SK-N-SH (cell line): ENCODE measurements at regions not wholly inside any gene's neighbourhood (a gene's known extent, or its start where the extent isn't known, plus 50 kb on each side); places are given as distances from the start of the nearest gene placed in this dataset.

Source experiments
- CTCF ChIA-PET: fragments of 300-600, 350-600 bp; formaldehyde crosslinking; extraction: SDS; loops from one replicate; lab custom pipeline; 2021; lab: Yijun Ruan, JAX
- POLR2A ChIA-PET: fragments of 350-600 bp; sonication (Branson Sonifier 250); formaldehyde crosslinking; extraction: SDS; loops from one replicate; lab custom pipeline; 2020; ENCODE audit warnings: antibody characterized with exemption, inconsistent platforms; lab: Yijun Ruan, JAX
- DNase-seq: peaks from one replicate; pipeline ENCODE4 v3.0.0; 2012
- H2AFZ ChIP-seq: fragments of 200-600 bp; sonication (generic); 2 replicates; pipeline ENCODE4 v1.8.1; 2016; ENCODE audit warnings: antibody characterized with exemption, mild to moderate bottlenecking, low read depth
- H3F3A ChIP-seq: fragments of 200-600 bp; sonication (generic); replicated peaks from 2 replicates; pipeline ENCODE3; 2016; ENCODE audit warnings: antibody characterized with exemption, mild to moderate bottlenecking; ENCODE audit not compliant: insufficient read depth
- H3K27ac ChIP-seq, 2 experiments: fragments of 200-500 bp in 1 of 2; fragments of 200-600 bp in 1 of 2; sonication (Bioruptor generic) in 1 of 2; sonication (generic), shearing (Covaris generic) in 1 of 2; 2 replicates each; pipeline versions ENCODE4 v1.5.1 to v1.6.1; 2014 to 2016; ENCODE audit warnings: low read depth in 2 of 2, inconsistent platforms in 1 of 2, low read length in 1 of 2, mild to moderate bottlenecking in 1 of 2, mixed read lengths in 1 of 2
- H3K27me3 ChIP-seq: fragments of 200-600 bp; sonication (generic), shearing (Covaris generic); 2 replicates; pipeline ENCODE4 v1.6.1; 2016; ENCODE audit warnings: mixed run types; ENCODE audit not compliant: insufficient read depth
- H3K36me3 ChIP-seq, 2 experiments: fragments of 200-500 bp in 1 of 2; fragments of 200-600 bp in 1 of 2; sonication (Bioruptor generic) in 1 of 2; sonication (generic) in 1 of 2; replicated peaks in 1 of 2; 2 replicates each; pipeline versions ENCODE3 to v1.5.1; 2014 to 2016; ENCODE audit warnings: low read length in 1 of 2, mild to moderate bottlenecking in 1 of 2; ENCODE audit not compliant: insufficient read depth in 2 of 2, control insufficient read depth in 1 of 2
- H3K4me1 ChIP-seq, 2 experiments: fragments of 200-500 bp in 1 of 2; fragments of 200-600 bp in 1 of 2; sonication (Bioruptor generic) in 1 of 2; sonication (generic), shearing (Covaris generic) in 1 of 2; 2 replicates each; pipeline versions ENCODE4 v1.5.1 to v1.6.1; 2014 to 2016; ENCODE audit warnings: low read depth in 1 of 2, low read length in 1 of 2, mixed run types in 1 of 2; ENCODE audit not compliant: insufficient read depth in 2 of 2, control insufficient read depth in 1 of 2
- H3K4me2 ChIP-seq: fragments of 200-600 bp; sonication (generic), shearing (Covaris generic); 2 replicates; pipeline ENCODE4 v1.6.1; 2017; ENCODE audit warnings: mixed run types
- H3K4me3 ChIP-seq, 2 experiments: fragments of 200-500 bp in 1 of 2; fragments of 200-600 bp in 1 of 2; sonication (Bioruptor generic) in 1 of 2; sonication (generic), shearing (Covaris generic) in 1 of 2; 2 replicates each; pipeline versions ENCODE4 v1.5.1 to v1.8.1; 2014 to 2016; ENCODE audit warnings: low read depth in 2 of 2, inconsistent platforms in 1 of 2, low read length in 1 of 2, mild to moderate bottlenecking in 1 of 2, mixed read lengths in 1 of 2, moderate library complexity in 1 of 2
- H3K79me2 ChIP-seq: fragments of 200-600 bp; sonication (generic); 2 replicates; pipeline ENCODE4 v1.8.1; 2017; ENCODE audit warnings: mild to moderate bottlenecking; ENCODE audit not compliant: insufficient read depth
- H3K9ac ChIP-seq: fragments of 200-600 bp; sonication (generic); 2 replicates; pipeline ENCODE4 v1.6.1; 2017; ENCODE audit warnings: mixed run types
- H3K9me2 ChIP-seq: fragments of 200-600 bp; sonication (generic); 2 replicates; pipeline ENCODE4 v1.6.1; 2017; ENCODE audit warnings: mixed run types
- H3K9me3 ChIP-seq: fragments of 200-600 bp; sonication (generic); 2 replicates; pipeline ENCODE4 v1.6.1; 2017; ENCODE audit warnings: mixed run types, mild to moderate bottlenecking, moderate library complexity
- H4K20me1 ChIP-seq: fragments of 200-600 bp; sonication (generic); 2 replicates; pipeline ENCODE4 v1.6.1; 2017; ENCODE audit warnings: mild to moderate bottlenecking, mixed run types; ENCODE audit not compliant: insufficient read depth
- ELF1 ChIP-seq: IDR thresholded peaks from 2 replicates; pipeline ENCODE4 v1.4.0; 2012
- EP300 ChIP-seq, 2 experiments: IDR thresholded peaks; 2 replicates each; pipeline versions ENCODE4 v1.4.0 to v1.6.1; 2012; ENCODE audit warnings: borderline replicate concordance in 1 of 2, low read depth in 1 of 2, low read length in 1 of 2
- EZH2phosphoT487 ChIP-seq: fragments of 200-600 bp; sonication (generic); IDR thresholded peaks from 2 replicates; pipeline ENCODE4 v1.6.1; 2017; ENCODE audit warnings: low read depth, mixed run types, mild to moderate bottlenecking, antibody characterized with exemption, moderate library complexity, borderline replicate concordance
- FOSL2 ChIP-seq: IDR thresholded peaks from 2 replicates; pipeline ENCODE4 v1.4.0; 2012; ENCODE audit warnings: low read depth, mild to moderate bottlenecking, moderate library complexity, borderline replicate concordance
- FOXJ3 ChIP-seq: sonication (generic); formaldehyde crosslinking; IDR thresholded peaks from 2 replicates; pipeline ENCODE4 v1.5.1; 2020; ENCODE audit warnings: mild to moderate bottlenecking, missing genetic modification reagents
- FOXM1 ChIP-seq: IDR thresholded peaks from 2 replicates; pipeline ENCODE4 v1.4.0; 2012; ENCODE audit warnings: low read depth, mild to moderate bottlenecking
- MXI1 ChIP-seq: IDR thresholded peaks from 2 replicates; pipeline ENCODE4 v1.6.1; 2012; ENCODE audit warnings: mild to moderate bottlenecking, low read depth, low read length, improper control_type of control experiment
- RAD21 ChIP-seq: IDR thresholded peaks from 2 replicates; pipeline ENCODE4 v1.6.1; 2012; ENCODE audit warnings: mild to moderate bottlenecking, low read length
- RCOR1 ChIP-seq: fragments of 150-350 bp; IDR thresholded peaks from 2 replicates; pipeline ENCODE4 v1.6.1; 2017; ENCODE audit warnings: antibody characterized with exemption, low read length
- RFX5 ChIP-seq: IDR thresholded peaks from 2 replicates; pipeline ENCODE4 v1.6.1; 2012; ENCODE audit warnings: mild to moderate bottlenecking, improper control_type of control experiment, low read length
- SIN3A ChIP-seq: IDR thresholded peaks from 2 replicates; pipeline ENCODE4 v1.6.1; 2012; ENCODE audit warnings: low read depth, mild to moderate bottlenecking, low read length, moderate library complexity, borderline replicate concordance
- TAF1 ChIP-seq: IDR thresholded peaks from 2 replicates; pipeline ENCODE4 v1.6.1; 2012; ENCODE audit warnings: low read depth, mild to moderate bottlenecking, low read length, moderate library complexity, borderline replicate concordance
- TCF12 ChIP-seq: IDR thresholded peaks from 2 replicates; pipeline ENCODE4 v1.4.0; 2012
- YY1 ChIP-seq: IDR thresholded peaks from 2 replicates; pipeline ENCODE4 v1.4.0; 2012; ENCODE audit warnings: low read depth, mild to moderate bottlenecking
- WGBS: methylation state at CpG from one replicate; pipeline ENCODE4 v1.1.6; 2017; ENCODE audit warnings: low lambda C conversion rate; 5-methylcytosine and 5-hydroxymethylcytosine counted together
- TF ChIP-seq, protein P1 (sequence below): IDR thresholded peaks from 2 replicates; pipeline ENCODE4 v1.4.0; 2012; ENCODE audit warnings: low read depth, borderline replicate concordance
- TF ChIP-seq, protein P2 (sequence below): fragments of 200-600 bp; sonication (generic); IDR thresholded peaks from 2 replicates; pipeline ENCODE4 v1.6.1; 2017; ENCODE audit warnings: antibody characterized with exemption, mild to moderate bottlenecking, moderate library complexity
- TF ChIP-seq, protein P3 (sequence below): IDR thresholded peaks from 2 replicates; pipeline ENCODE4 v1.6.1; 2012; ENCODE audit warnings: mild to moderate bottlenecking, low read depth, low read length, moderate library complexity
- TF ChIP-seq, protein P4 (sequence below): IDR thresholded peaks from 2 replicates; pipeline ENCODE4 v1.4.0; 2012; ENCODE audit warnings: low read depth, borderline replicate concordance

DNA sequence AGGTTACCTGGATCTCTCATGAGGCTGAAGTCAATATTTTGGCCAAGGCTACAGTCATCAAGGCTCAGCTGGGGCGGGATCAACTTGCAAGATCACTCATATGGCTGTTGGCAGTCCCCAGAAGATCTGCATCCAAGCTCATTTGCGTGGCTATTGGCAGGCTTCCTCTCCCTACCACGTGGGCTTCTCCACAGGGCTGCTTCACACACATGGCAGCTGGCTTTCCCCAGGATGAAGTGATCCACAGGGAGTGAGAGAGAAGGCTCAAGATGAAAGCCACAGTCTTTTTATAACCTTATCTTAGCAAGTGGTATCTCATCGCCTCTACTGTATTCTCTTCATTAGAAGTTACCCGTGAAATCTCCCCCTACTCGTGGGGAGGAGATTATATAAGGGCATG lies 167.4 kb downstream of the TMEM26 start:
- H3K4me3 ChIP-seq = no peak overlapping the region
- H3K27ac ChIP-seq = no peak overlapping the region
- POLR2A ChIA-PET = no interaction called here
- H3K9me3 ChIP-seq = no peaks in the 10 kb centered on the region
- DNase-seq = no peak
- CTCF ChIA-PET = interaction anchor here (0.6 to 1.6 kb wide), 4 partner anchors 145 to 618 kb away, joined by 3 to 4 read pairs (median 3); no protein-coding TSS in a partner anchor
- H2AFZ ChIP-seq = no peak overlapping the region
- no peaks in the 10 kb centered on the region for H3F3A ChIP-seq
- no peaks in the 10 kb centered on the region for H3K27me3 ChIP-seq
- WGBS = 58% methylated on average over 6 of the region's 6 CpGs
- no peaks in the 10 kb centered on the region for H3K9me2 ChIP-seq
- TF ChIP-seq FOXM1 (no peak), TAF1 (no peak), SIN3A (no peak), YY1 (no peak), RFX5 (no peak), RAD21 (no peak), TCF12 (no peak), MXI1 (no peak), FOSL2 (no peak), FOXJ3 (CRISPR knock-in tag) (no peak), EZH2phosphoT487 (no peak), ELF1 (no peak), EP300 (IDR thresholded peaks at IDR 0.05; ENCODE audit: borderline replicate concordance in 1 of 2, low read depth in 1 of 2, low read length in 1 of 2) (no peak), RCOR1 (no peak)
- TF ChIP-seq, protein P1, sequence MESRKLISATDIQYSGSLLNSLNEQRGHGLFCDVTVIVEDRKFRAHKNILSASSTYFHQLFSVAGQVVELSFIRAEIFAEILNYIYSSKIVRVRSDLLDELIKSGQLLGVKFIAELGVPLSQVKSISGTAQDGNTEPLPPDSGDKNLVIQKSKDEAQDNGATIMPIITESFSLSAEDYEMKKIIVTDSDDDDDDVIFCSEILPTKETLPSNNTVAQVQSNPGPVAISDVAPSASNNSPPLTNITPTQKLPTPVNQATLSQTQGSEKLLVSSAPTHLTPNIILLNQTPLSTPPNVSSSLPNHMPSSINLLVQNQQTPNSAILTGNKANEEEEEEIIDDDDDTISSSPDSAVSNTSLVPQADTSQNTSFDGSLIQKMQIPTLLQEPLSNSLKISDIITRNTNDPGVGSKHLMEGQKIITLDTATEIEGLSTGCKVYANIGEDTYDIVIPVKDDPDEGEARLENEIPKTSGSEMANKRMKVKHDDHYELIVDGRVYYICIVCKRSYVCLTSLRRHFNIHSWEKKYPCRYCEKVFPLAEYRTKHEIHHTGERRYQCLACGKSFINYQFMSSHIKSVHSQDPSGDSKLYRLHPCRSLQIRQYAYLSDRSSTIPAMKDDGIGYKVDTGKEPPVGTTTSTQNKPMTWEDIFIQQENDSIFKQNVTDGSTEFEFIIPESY = no peak
- TF ChIP-seq, protein P2, sequence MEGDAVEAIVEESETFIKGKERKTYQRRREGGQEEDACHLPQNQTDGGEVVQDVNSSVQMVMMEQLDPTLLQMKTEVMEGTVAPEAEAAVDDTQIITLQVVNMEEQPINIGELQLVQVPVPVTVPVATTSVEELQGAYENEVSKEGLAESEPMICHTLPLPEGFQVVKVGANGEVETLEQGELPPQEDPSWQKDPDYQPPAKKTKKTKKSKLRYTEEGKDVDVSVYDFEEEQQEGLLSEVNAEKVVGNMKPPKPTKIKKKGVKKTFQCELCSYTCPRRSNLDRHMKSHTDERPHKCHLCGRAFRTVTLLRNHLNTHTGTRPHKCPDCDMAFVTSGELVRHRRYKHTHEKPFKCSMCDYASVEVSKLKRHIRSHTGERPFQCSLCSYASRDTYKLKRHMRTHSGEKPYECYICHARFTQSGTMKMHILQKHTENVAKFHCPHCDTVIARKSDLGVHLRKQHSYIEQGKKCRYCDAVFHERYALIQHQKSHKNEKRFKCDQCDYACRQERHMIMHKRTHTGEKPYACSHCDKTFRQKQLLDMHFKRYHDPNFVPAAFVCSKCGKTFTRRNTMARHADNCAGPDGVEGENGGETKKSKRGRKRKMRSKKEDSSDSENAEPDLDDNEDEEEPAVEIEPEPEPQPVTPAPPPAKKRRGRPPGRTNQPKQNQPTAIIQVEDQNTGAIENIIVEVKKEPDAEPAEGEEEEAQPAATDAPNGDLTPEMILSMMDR = no peak
- TF ChIP-seq, protein P3, sequence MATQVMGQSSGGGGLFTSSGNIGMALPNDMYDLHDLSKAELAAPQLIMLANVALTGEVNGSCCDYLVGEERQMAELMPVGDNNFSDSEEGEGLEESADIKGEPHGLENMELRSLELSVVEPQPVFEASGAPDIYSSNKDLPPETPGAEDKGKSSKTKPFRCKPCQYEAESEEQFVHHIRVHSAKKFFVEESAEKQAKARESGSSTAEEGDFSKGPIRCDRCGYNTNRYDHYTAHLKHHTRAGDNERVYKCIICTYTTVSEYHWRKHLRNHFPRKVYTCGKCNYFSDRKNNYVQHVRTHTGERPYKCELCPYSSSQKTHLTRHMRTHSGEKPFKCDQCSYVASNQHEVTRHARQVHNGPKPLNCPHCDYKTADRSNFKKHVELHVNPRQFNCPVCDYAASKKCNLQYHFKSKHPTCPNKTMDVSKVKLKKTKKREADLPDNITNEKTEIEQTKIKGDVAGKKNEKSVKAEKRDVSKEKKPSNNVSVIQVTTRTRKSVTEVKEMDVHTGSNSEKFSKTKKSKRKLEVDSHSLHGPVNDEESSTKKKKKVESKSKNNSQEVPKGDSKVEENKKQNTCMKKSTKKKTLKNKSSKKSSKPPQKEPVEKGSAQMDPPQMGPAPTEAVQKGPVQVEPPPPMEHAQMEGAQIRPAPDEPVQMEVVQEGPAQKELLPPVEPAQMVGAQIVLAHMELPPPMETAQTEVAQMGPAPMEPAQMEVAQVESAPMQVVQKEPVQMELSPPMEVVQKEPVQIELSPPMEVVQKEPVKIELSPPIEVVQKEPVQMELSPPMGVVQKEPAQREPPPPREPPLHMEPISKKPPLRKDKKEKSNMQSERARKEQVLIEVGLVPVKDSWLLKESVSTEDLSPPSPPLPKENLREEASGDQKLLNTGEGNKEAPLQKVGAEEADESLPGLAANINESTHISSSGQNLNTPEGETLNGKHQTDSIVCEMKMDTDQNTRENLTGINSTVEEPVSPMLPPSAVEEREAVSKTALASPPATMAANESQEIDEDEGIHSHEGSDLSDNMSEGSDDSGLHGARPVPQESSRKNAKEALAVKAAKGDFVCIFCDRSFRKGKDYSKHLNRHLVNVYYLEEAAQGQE = no peak
- TF ChIP-seq, protein P4, sequence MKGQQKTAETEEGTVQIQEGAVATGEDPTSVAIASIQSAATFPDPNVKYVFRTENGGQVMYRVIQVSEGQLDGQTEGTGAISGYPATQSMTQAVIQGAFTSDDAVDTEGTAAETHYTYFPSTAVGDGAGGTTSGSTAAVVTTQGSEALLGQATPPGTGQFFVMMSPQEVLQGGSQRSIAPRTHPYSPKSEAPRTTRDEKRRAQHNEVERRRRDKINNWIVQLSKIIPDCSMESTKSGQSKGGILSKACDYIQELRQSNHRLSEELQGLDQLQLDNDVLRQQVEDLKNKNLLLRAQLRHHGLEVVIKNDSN = no peak
- H3K9ac ChIP-seq = no peak overlapping the region
- no peak overlapping the region for H3K4me2 ChIP-seq
- no peaks in the 10 kb centered on the region; a peak in 1 of 4 replicates for H3K4me1 ChIP-seq
- no peaks in the 10 kb centered on the region for H3K36me3 ChIP-seq
- H4K20me1 ChIP-seq = no peaks in the 10 kb centered on the region
- no peaks in the 10 kb centered on the region for H3K79me2 ChIP-seq
